Esophagus squamous epithelium (tissue), 4 donors: ENCODE measurements at regions not wholly inside any gene's neighbourhood (a gene's known extent, or its start where the extent isn't known, plus 50 kb on each side); places are given as distances from the start of the nearest gene placed in this dataset.

Experiments used
- CTCF ChIP-seq, 6 experiments: fragments of 450-650 bp in 4 of 6; fragments of 200-600 bp in 2 of 6; sonication (generic) in 2 of 6; IDR thresholded peaks; one replicate each; pipeline ENCODE4 v1.5.1; 2016 to 2019; ENCODE audit warnings: antibody characterized with exemption in 6 of 6, mild to moderate bottlenecking in 4 of 6, moderate library complexity in 4 of 6
- POLR2A ChIP-seq, 4 donors: fragments of 450-650 bp; IDR thresholded peaks; one replicate each; pipeline ENCODE4 v1.6.1; 2017; ENCODE audit warnings: antibody characterized with exemption in 4 of 4, mild to moderate bottlenecking in 4 of 4, moderate library complexity in 3 of 4

DNA sequence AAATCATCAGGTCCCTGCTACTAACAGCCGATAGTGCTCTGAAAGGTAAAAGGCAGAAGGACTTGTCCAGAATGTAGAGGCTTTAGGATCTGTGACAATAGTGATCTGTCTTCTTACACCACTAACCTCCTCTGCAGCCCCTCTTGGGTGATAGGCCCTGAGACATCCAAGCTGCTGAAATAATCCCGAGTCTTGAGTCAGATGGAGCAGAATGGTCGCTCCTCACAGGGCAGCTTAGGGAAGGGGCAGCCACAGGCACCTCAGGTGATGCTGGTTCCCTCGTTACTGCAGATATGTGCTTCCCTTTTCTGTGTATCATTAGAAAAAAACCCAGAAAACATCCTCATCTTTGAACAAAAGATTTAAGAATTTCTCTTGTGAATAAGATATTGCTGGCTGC lies 157.1 kb upstream of the DLX2 start:
- TF ChIP-seq CTCF (IDR thresholded peaks at IDR 0.05) (no peak), POLR2A (IDR thresholded peaks at IDR 0.05) (no peak)
